ENCODE measurements at regions not wholly inside any gene's neighbourhood (a gene's known extent, or its start where the extent isn't known, plus 50 kb on each side); places are given as distances from the start of the nearest gene placed in this dataset.

DNA sequence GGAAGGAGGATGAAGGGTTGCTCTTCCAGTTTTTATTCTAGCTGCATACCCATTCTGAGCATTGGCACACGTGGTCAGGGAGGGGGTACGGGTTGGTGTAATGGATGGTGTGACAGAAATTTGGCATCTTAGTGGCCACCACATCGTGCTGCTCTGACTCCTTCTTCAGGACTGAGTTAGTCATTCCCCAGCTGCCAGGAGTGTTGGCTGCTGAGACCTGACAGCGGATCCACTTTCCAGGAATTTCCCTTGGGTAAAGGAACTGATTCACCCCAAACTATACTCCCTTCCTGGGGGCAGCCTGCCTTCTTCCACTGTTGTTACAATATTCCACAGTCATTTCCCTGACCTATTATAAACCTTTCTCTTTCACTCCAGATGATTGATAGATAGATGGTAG is 595.5 kb upstream of the KLHL1 start:
- Histone ChIP-seq H3K4me3 (no peak overlapping the region), H3K27me3 (no peaks in the 10 kb centered on the region), H3K36me3 (no peaks in the 10 kb centered on the region), H3K27ac (no peak overlapping the region), H3K9me3 (replicated peaks) (no peaks in the 10 kb centered on the region), H3K4me1 (peaks cover 3% of the 10 kb centered on the region; the same call in 1 of the 2 replicates)
- DNase-seq, result no peak

DNA sequence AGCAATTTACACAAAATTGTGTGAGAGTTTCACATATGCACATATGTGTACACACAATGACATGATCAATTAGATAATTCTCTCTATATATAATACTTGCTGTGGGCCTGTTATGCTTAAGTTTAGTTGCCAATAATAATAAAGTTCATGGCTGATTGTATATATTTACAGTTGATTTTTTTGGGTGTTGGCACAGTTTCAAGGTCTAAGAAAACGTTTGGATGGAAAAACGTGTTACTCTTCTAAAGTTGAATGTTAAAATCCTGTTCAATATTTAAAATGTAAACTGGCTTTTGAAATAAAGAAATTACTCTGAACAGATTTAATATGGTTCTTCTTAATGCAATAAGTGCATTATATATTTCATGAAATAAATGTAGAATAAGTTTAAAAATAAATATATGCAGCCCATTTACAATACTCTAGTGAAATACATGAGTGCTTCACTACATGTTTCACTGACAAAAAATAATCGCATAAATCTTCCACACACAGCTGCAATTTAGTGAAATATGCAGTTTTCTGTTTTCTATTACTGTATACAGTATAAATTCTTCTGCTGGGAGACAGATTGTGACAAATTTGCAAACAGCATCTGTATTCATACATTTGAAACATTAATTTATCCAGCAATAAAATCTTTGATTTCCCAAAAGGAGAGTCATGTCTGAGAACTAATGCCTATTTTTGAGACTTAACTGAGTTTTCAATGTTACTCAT is 586.9 kb upstream of the KLHL1 start:
- Histone ChIP-seq H3K27me3 (no peaks in the 10 kb centered on the region), H3K9me3 (replicated peaks) (no peaks in the 10 kb centered on the region), H3K27ac (no peak overlapping the region), H3K36me3 (no peaks in the 10 kb centered on the region), H3K4me3 (no peak overlapping the region), H3K4me1 (no peaks in the 10 kb centered on the region)
- no peak for DNase-seq

DNA sequence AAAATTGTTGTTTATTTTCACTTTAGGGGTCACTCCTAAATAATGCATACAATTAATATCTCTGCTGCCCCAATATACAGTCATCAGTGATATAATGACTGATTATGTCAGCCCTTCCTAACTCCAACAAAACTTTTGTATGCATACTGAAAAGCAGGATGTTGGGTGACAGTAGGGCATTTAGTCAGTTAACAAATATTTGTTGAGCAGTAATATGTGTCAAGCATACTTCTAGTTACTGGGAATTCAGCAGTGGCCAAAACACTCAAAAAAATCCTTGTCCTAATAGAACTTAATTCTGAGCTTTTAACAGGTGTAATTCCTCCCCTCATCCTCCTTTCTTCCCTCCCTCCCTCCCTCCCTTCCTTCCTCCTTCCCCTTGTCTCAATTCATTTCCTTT is 560.7 kb upstream of the KLHL1 start:
- H3K4me1 ChIP-seq, result peaks cover 12% of the 10 kb centered on the region
- no peaks in the 10 kb centered on the region for H3K9me3 ChIP-seq (replicated peaks)
- no peaks in the 10 kb centered on the region for H3K27me3 ChIP-seq
- no peak for DNase-seq
- H3K4me3 ChIP-seq, result no peak overlapping the region
- H3K27ac ChIP-seq, result no peak overlapping the region
- H3K36me3 ChIP-seq, result no peaks in the 10 kb centered on the region

DNA sequence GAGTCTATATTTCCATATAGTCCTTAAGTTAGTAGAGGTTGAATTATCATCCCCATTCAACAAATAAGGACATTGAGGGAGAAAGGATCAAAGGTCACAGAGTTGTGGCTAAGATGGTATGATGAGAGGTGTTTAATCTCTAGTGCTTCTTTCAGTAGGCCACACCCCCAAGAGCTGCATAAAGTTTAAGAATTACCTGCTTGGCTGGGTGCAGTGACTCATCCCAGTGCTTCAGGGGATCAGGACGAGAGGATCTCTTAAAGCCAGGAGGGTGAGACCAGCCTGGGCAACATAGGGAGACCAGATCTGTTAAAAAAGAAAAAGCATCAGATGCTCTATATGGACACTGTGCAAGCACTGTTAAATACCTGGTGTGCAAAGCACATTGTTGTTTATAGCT is 560.0 kb upstream of the KLHL1 start:
- peak in 1 of 2 experiments; percentile 4 for DNase-seq
- Histone ChIP-seq H3K4me3 (no peak overlapping the region), H3K4me1 (peaks cover 17% of the 10 kb centered on the region), H3K27ac (no peak overlapping the region), H3K27me3 (no peaks in the 10 kb centered on the region), H3K36me3 (no peaks in the 10 kb centered on the region), H3K9me3 (replicated peaks) (no peaks in the 10 kb centered on the region)

DNA sequence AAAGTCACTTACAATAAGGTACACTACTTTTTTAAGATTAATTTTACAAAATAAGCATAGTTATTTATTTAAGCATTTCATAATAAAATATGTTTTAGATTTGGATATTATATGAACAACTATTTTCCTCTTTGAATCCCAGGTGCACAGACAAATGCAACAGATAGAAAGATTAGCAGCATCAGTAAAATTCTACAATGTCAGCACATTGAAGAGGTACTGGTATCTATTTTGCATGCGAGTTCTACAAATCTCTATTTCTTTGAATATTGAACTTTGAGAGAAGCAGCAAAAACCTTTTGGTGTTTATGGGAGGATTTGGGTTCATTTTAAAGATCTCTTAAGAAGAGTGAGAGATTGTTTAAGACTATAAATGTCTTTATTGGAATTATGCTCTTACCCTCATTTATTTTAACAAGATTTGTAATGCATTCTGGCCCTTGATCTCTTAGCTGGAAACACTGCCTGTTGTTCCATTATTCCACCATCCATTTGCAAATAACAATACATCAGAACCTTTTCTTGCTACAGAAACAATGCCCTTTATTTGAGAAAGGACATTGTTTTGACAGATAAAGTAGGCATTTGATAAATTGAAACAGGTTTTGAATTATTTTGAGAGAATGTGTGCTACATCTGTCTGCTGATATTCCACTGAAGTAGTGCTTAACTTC is 558.8 kb upstream of the KLHL1 start:
- Histone ChIP-seq H3K4me3 (no peak overlapping the region), H3K27ac (no peak overlapping the region), H3K36me3 (no peaks in the 10 kb centered on the region), H3K9me3 (replicated peaks) (no peaks in the 10 kb centered on the region), H3K27me3 (no peaks in the 10 kb centered on the region), H3K4me1 (peaks cover 17% of the 10 kb centered on the region)
- peak in 1 of 2 experiments; percentile 4 for DNase-seq

DNA sequence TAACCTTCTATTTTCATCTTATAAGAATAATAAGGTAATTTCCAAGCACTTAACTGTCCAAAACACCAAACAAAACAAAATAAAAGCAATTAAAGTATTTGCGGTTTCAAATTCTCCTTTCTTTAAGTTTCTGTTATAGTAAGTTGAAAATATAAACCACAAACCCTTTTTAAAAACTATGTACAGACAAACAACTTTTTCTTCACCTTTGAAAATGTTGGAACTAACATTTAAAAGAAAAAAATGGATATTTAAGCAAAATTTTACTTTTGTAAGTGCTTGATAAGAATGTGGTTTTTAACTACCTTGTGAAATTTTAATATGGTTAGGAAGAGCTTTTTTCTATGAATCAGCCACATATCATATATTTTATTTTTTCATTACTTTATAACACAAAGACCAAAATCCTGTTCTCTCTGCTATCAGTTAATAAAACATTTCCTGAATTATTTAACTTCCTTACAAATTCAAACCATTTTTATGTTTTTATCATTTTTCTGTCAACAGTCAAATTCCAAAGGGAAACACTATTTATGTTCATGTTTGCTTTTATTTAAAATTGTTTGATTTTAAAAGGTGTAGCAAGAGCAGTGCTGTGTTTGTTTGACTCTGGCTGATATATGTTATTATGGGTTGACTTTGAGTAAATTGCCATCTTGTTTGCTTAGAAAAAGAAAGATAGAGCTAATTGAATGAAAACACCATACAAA is 554.1 kb upstream of the KLHL1 start:
- Histone ChIP-seq H3K27ac (no peak overlapping the region), H3K27me3 (no peaks in the 10 kb centered on the region), H3K36me3 (peaks cover 2% of the 10 kb centered on the region; the same call in 1 of the 2 replicates), H3K4me3 (no peak overlapping the region), H3K4me1 (peaks cover 11% of the 10 kb centered on the region), H3K9me3 (replicated peaks) (no peaks in the 10 kb centered on the region)
- no peak for DNase-seq

DNA sequence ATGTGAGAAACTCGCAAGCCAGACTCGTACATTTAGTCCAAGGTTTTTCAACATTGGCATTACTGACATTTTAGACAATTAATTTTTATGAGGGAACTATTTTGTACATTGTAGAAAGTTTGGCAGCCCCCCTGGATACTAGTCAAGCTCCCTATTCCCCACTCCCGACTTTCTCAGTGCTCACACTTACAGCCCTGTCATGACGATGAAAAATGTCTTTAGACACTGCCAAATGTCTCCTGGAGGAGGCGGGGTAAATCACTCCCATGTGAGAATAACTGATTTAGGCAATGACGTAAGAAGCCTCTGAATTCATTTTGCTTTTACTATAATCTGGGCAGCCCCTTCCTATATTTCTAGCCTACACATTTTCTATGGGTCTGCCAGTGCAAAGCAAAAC is 535.8 kb upstream of the KLHL1 start:
- no peaks in the 10 kb centered on the region for H3K4me1 ChIP-seq
- no peak overlapping the region for H3K27ac ChIP-seq
- no peak overlapping the region for H3K4me3 ChIP-seq
- DNase-seq, result no peak
- H3K36me3 ChIP-seq, result no peaks in the 10 kb centered on the region
- no peaks in the 10 kb centered on the region for H3K27me3 ChIP-seq
- no peaks in the 10 kb centered on the region for H3K9me3 ChIP-seq (replicated peaks)

DNA sequence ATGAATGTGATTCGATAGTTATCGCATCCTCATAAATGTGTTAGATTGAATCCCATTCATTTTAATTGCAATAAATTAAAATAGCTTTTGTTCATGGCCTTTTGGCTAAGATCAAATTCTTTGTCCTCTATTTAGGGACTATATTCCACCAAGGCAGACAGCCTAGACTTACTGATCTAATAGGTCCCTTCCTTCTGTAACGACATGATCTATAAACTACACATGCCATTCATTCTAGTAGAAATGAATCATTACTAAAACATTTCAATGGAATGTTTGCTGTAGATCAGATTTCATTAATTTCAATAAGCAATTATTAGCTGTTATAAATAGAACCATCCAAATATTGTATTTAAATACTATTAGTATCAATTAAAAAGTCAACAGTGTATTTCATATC is 526.6 kb upstream of the KLHL1 start:
- H3K4me1 ChIP-seq, result no peaks in the 10 kb centered on the region
- no peak for DNase-seq
- H3K36me3 ChIP-seq, result no peaks in the 10 kb centered on the region

DNA sequence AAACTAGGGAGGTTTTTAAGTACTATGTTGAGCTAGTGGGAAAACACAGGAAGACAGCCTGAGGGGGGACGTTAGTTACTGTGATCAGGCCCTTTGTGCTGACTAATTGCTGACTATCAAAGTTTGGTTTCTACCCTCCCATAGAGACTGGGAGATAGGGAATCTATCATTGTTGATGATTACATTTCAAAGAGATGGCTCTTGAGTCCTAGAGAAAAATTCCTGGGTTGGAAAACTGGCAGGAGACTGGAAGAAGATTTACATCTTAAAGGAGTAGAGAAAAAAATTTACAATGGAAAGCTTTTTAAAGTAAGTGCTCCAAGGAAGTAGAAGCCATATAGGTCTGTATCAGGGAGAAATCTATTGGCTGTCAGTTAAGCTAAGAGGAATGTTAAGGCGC is 522.0 kb upstream of the KLHL1 start:
- Histone ChIP-seq H3K4me3 (no peak overlapping the region), H3K36me3 (no peaks in the 10 kb centered on the region), H3K9me3 (replicated peaks) (no peaks in the 10 kb centered on the region), H3K27ac (no peak overlapping the region), H3K27me3 (no peaks in the 10 kb centered on the region), H3K4me1 (no peaks in the 10 kb centered on the region)
- no peak for DNase-seq

More for the DNA sequence above, 526.6 kb upstream of the KLHL1 start:
- no peak overlapping the region for H3K27ac ChIP-seq
- no peaks in the 10 kb centered on the region for H3K27me3 ChIP-seq
- no peak overlapping the region for H3K4me3 ChIP-seq
- no peaks in the 10 kb centered on the region for H3K9me3 ChIP-seq (replicated peaks)

DNA sequence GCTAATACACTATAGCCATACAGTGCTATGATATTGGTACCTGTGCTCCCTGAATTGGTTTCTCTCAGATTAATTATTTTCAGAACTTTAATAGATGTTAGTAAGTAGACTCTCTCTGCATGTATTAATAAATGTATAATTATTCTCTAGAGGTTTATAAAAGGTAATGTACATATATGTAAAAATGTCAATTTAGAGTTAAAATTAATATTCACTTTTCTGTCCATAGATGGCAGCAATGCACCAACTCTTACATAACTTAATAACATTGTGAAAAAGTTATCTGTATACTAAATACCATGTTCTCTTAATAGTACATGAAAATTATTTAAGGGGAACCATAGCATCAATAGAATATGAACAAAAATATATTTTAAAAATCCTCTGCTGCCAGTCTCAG is 515.0 kb upstream of the KLHL1 start:
- Histone ChIP-seq H3K9me3 (replicated peaks) (no peaks in the 10 kb centered on the region), H3K4me1 (no peaks in the 10 kb centered on the region), H3K36me3 (no peaks in the 10 kb centered on the region), H3K4me3 (no peak overlapping the region), H3K27ac (no peak overlapping the region), H3K27me3 (no peaks in the 10 kb centered on the region)
- peak in 1 of 2 experiments; percentile 42 for DNase-seq

DNA sequence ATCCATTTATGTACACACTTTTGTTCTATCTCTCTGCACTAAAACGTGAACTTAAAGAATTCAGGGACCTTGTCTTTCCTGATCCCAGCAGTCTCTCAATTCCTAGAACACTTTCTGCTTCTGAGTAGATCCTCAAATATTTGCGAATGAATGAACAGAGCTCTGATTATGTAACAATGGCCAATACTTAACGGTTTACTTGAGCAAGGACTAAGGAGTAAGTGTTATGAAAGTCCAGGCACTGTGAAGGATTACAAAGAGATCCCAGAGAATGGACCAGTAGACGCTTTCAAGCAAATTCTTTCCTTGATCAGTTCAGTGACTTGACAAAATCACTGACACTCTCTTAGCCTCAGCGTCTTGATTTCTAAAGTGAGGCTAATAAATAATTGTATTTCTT is 514.5 kb upstream of the KLHL1 start:
- H3K27ac ChIP-seq, result no peak overlapping the region
- no peaks in the 10 kb centered on the region for H3K27me3 ChIP-seq
- DNase-seq, result no peak
- no peaks in the 10 kb centered on the region for H3K9me3 ChIP-seq (replicated peaks)
- no peaks in the 10 kb centered on the region for H3K36me3 ChIP-seq
- H3K4me1 ChIP-seq, result no peaks in the 10 kb centered on the region
- H3K4me3 ChIP-seq, result no peak overlapping the region

DNA sequence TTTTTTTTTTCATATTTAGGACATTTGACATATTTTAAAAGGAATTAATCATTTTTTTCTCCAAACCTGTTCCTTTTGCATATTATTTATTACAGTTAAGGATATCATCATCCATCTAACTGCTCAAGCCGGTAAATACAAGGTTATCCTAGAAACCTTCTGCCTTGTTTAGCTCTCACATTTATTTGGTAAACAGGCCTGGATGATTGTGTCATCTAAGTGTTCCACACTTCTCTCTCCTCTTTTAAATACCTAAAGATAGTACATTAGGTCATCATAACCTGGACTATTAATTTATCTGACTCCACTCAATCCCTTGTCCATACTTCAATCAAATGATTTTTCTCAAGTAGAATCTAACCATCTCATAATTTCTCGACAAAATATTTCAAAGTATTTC is 511.7 kb upstream of the KLHL1 start:
- no peak for DNase-seq
- H3K9me3 ChIP-seq (replicated peaks), result no peaks in the 10 kb centered on the region
- H3K27ac ChIP-seq, result no peak overlapping the region
- no peak overlapping the region for H3K4me3 ChIP-seq
- H3K27me3 ChIP-seq, result no peaks in the 10 kb centered on the region
- no peaks in the 10 kb centered on the region for H3K36me3 ChIP-seq
- no peaks in the 10 kb centered on the region for H3K4me1 ChIP-seq

DNA sequence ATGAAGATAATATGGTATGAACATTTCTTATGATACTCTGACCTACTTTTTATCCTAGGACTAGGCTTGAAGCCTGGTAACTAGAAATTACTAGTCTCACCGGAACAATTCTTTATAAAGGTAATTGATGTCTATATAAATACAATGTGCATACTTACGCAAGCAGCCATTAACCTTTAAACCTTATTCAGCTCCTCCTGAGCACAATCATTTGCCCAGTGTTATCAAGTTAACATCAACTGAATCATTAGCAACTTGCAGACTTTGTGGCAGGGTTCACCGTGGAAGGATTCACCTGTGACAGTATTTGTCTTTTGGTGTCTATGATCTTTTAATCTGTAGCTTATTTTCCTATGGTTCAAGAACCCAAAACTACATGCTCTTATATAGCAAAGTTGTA is 508.6 kb upstream of the KLHL1 start:
- no peaks in the 10 kb centered on the region for H3K36me3 ChIP-seq
- no peak overlapping the region for H3K27ac ChIP-seq
- DNase-seq, result no peak
- H3K4me3 ChIP-seq, result no peak overlapping the region
- H3K9me3 ChIP-seq (replicated peaks), result no peaks in the 10 kb centered on the region
- no peaks in the 10 kb centered on the region for H3K27me3 ChIP-seq
- H3K4me1 ChIP-seq, result no peaks in the 10 kb centered on the region

DNA sequence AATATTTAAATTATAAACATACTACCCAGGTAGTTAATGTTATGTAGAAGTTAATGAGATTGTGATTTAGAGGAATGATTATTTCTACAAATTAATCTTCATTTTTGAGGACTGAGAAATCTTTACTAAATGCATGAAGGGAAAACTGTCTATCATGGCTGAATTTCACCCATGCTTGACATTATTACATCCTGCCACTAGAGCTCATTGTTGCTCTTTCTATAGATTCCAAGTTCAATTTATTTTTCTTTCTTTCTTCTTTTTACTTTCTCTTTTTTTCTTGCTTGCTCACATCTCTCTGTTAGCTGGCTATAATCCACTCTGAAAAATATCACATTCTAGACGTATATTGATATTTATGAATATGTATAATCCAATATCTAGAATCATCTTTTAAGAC is 505.0 kb upstream of the KLHL1 start:
- no peaks in the 10 kb centered on the region for H3K27me3 ChIP-seq
- DNase-seq, result peak in 1 of 2 experiments; percentile 26

DNA sequence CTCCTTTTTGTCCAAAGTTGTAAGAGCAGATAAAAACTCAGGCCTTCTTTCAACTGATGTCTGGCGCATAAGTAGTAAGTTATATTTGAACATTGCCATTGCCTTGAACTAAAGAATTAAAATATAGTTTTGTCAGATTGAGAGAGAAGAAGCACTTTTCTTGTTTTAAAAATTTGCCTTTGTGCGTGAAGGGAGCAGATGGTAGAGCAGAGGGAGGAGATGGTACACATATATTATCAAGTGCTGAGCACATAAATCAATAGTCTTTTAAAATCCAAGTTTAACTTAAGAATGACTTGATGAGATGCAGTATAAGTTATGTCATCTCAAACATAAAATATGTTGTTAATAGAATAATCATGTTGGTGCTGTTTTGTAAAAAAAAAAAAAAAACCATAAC is 504.6 kb upstream of the KLHL1 start:
- Histone ChIP-seq H3K9me3 (replicated peaks) (no peaks in the 10 kb centered on the region), H3K4me3 (no peak overlapping the region), H3K36me3 (no peaks in the 10 kb centered on the region), H3K4me1 (no peaks in the 10 kb centered on the region), H3K27me3 (no peaks in the 10 kb centered on the region), H3K27ac (no peak overlapping the region)
- DNase-seq, result no peak

More for the DNA sequence above, 505.0 kb upstream of the KLHL1 start:
- Histone ChIP-seq H3K4me3 (no peak overlapping the region), H3K9me3 (replicated peaks) (no peaks in the 10 kb centered on the region), H3K4me1 (no peaks in the 10 kb centered on the region), H3K36me3 (no peaks in the 10 kb centered on the region), H3K27ac (no peak overlapping the region)
